ENCODE measurements at regions not wholly inside any gene's neighbourhood (a gene's known extent, or its start where the extent isn't known, plus 50 kb on each side); places are given as distances from the start of the nearest gene placed in this dataset.

DNA sequence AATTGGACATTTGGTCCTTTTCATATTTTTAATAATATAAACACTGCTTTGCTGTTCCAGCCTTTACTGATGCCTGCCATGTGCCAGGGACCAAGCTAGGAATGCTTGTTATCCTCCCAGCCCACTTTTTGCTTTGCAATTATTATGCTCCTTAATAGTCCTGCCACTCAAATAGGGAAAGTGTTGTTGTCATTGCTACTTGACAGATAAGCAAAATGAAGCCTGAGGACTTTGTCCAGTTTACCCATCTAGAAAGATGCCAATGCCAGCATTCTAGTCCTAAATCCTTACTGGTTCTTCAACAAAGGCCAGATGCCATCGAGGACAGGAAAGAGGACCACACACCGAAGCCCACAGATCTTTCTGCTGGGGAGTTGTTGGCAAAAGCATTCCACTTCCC lies 246.5 kb downstream of the EMP1 start:
- Histone ChIP-seq H3K4me1 (no peaks in the 10 kb centered on the region), H3K36me3 (replicated peaks) (no peaks in the 10 kb centered on the region), H3K4me3 (no peak overlapping the region), H3K27me3 (ENCODE audit: low read depth) (no peaks in the 10 kb centered on the region), H3K9me3 (no peaks in the 10 kb centered on the region)
- DNase-seq (ENCODE audit: low spot score in 2 of 2) = no peak
- in situ Hi-C loops (cut with MboI; ENCODE audit: low sequenced_read_pairs) = no loop called here

DNA sequence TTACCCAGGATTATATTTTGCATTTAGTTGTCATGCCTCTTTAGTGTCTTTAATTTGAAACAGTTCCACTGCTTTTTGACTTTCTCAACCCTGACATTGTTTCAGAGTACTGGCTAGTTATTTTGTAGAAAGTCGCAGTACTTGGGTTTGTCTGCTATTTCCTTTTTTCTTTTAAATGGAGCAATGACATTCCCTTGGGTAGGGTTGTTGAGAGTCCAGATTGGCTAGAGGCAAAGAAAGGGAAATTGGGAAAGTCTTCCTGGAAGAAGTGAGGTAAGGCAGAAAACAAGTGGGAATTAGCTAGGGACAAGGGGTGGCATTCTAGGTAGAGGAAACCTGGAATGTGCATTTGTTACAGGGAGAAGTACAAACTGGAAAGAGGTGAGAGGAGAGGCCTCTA lies 245.9 kb downstream of the EMP1 start:
- Histone ChIP-seq H3K36me3 (replicated peaks) (no peaks in the 10 kb centered on the region), H3K9me3 (no peaks in the 10 kb centered on the region), H3K4me3 (no peak overlapping the region), H3K4me1 (no peaks in the 10 kb centered on the region), H3K27me3 (ENCODE audit: low read depth) (no peaks in the 10 kb centered on the region)
- in situ Hi-C loops (cut with MboI; ENCODE audit: low sequenced_read_pairs) = no loop called here
- no peak for DNase-seq (ENCODE audit: low spot score in 2 of 2)

DNA sequence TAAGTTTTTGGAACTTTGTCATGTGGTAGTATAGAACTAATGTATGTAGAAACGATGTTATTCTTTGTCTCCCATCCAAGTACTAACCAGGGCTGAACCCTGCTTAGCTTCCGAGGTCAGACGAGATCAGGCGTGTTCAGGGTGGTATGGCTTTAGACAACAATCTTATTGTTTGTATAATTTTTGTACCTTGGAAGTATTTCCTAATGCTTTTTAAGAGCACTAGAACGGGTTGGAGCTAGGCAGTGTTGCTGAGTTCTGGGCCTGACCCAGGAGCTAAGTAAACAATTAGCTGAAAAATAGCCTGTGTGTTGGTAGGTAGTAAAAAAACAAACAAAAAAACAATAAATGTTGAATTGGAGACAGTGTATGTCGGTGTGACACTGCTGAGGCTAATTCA lies 244.3 kb downstream of the EMP1 start:
- DNase-seq (ENCODE audit: low spot score in 2 of 2) = no peak
- in situ Hi-C loops (cut with MboI; ENCODE audit: low sequenced_read_pairs) = no loop called here
- H3K4me1 ChIP-seq = no peaks in the 10 kb centered on the region
- H3K4me3 ChIP-seq = no peak overlapping the region
- H3K9me3 ChIP-seq = no peaks in the 10 kb centered on the region
- H3K27me3 ChIP-seq (ENCODE audit: low read depth) = no peaks in the 10 kb centered on the region
- no peaks in the 10 kb centered on the region for H3K36me3 ChIP-seq (replicated peaks)

DNA sequence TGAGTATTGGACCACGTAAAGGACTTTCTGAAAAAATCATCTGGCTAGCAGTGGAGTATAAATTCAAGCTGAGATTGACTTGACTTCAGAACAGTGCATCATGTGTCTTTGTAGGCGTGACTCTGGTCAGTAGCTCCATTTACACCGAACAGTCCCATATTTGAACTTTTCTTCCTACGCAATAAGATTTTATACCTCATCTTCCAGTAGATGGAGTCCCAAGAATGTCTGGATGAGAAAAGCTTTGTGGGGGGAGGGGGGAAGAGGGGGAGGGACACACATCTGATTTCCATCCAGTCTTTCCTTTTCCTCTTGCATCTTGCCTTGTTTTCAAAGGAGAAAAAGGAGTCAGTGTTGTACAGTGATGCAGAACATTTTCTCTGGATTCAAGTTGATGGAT lies 241.0 kb downstream of the EMP1 start:
- Histone ChIP-seq H3K4me1 (no peaks in the 10 kb centered on the region), H3K9me3 (no peaks in the 10 kb centered on the region), H3K27me3 (ENCODE audit: low read depth) (no peaks in the 10 kb centered on the region), H3K4me3 (no peak overlapping the region), H3K36me3 (replicated peaks) (no peaks in the 10 kb centered on the region)
- in situ Hi-C loops (cut with MboI; ENCODE audit: low sequenced_read_pairs) = no loop called here
- no peak for DNase-seq (ENCODE audit: low spot score in 2 of 2)

DNA sequence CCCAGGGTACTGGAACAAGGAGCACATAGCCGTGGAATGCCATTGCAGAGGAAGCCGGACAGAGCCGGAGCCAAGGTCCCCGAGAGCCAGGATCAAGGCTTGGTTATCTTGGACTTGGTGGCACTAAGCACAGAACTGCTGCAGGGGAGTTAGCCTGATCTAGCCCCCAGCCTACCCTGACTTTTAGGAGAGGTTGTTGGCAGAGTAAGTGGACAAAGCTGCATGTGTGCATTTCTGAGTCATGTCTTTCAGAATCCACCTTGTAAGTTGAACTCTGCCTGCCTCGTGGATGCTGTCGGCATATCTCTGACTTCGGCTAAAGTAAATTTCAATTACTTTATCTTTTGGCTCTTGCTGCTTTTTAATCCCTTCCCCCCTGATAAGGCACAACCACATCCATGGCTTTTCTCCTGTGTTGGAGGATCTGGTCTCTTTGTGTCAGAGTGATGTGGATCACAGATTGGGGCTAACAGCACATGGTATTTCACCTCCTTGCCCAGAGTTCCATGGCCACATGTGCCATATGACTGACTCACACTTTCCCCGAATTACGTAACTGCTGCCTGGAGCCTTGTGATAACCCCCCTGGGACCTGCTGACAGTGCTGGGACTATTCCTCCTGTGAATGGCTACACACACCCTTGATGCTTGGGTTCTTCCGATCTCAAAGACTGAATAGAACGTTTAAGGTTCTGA lies 240.3 kb downstream of the EMP1 start:
- no peak for DNase-seq (ENCODE audit: low spot score in 2 of 2)

DNA sequence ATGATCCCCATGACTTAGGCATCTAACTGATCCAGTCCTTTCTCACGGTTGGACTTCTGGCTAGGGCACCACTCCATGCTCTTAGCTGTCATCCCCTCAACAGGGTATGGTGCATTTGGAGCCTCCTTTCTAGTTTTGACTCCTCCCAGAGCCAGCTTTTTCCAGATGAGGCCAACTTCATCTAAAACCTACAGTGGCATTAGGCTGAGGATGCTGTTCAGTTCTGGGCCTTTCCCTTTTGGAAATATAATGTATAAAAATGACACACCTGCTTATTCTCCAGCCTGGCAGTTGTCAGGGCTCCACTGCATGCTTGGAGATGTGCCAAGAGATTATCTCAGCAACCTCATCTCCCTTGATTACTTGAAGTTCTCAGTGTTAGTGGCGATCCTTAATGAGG lies 239.7 kb downstream of the EMP1 start:
- no peaks in the 10 kb centered on the region for H3K4me1 ChIP-seq
- DNase-seq (ENCODE audit: low spot score in 2 of 2) = no peak
- H3K9me3 ChIP-seq = no peaks in the 10 kb centered on the region
- in situ Hi-C loops (cut with MboI; ENCODE audit: low sequenced_read_pairs) = no loop called here
- H3K36me3 ChIP-seq (replicated peaks) = no peaks in the 10 kb centered on the region
- H3K27me3 ChIP-seq (ENCODE audit: low read depth) = no peaks in the 10 kb centered on the region
- H3K4me3 ChIP-seq = no peak overlapping the region

More for the DNA sequence above, 240.3 kb downstream of the EMP1 start:
- in situ Hi-C loops (cut with MboI; ENCODE audit: low sequenced_read_pairs) = no loop called here
- Histone ChIP-seq H3K4me3 (no peak overlapping the region), H3K9me3 (no peaks in the 10 kb centered on the region), H3K4me1 (no peaks in the 10 kb centered on the region), H3K27me3 (ENCODE audit: low read depth) (no peaks in the 10 kb centered on the region), H3K36me3 (replicated peaks) (no peaks in the 10 kb centered on the region)

DNA sequence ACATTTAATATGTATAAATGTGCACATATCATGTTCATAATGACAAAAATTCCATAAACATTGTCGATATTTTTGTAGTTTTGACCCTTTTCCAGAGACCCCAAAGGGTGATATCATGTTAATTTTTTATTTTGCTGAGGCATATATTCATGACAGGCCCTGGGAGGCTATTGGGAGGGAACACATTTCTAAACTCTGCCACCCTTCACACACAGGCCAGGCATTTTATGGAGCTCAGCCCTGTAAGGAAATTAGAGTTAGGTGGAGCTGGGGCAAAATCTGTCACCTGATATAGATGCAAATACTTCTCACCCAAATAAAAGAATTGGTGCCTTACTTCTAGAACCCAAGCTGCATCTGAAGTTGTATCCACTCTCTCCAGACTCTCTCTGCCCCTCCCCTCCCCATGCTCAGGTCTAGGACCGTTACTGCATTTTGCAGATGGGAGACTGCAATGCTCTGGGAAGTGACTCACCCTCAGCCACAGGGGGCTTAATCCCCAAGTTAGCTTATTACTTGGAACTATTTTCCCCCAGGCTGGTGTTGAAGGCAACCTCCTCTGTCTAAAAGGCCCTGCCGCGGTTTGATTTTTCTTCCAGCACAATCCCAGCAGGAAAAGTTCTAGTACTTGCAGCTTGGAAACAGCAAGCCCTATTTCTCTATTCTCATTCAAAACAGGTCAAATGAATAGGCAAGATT lies 238.9 kb downstream of the EMP1 start:
- Histone ChIP-seq H3K4me1 (no peaks in the 10 kb centered on the region), H3K36me3 (replicated peaks) (no peaks in the 10 kb centered on the region), H3K27me3 (ENCODE audit: low read depth) (no peaks in the 10 kb centered on the region), H3K4me3 (no peak overlapping the region), H3K9me3 (no peaks in the 10 kb centered on the region)
- DNase-seq (ENCODE audit: low spot score in 2 of 2) = no peak
- in situ Hi-C loops (cut with MboI; ENCODE audit: low sequenced_read_pairs) = no loop called here

DNA sequence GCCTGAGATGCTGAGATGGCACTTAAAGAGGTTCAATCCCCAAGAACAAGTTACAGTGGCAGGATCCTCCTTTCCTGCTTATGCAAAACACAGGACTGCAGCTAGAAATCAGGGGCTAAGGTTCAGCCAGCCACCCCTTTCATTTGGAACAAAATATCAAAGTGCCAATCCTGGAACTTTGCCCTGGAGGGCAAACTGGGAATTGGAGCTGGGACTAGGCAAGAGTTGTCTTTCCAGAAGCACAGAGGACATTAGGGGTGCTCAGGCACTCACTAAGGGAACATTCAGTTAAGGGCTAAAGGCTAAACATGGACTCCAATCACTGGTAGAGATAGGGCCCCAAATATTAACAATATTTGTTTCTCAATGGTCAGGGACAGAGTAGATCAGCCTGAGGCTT lies 237.2 kb downstream of the EMP1 start:
- in situ Hi-C loops (cut with MboI; ENCODE audit: low sequenced_read_pairs) = no loop called here
- Histone ChIP-seq H3K9me3 (no peaks in the 10 kb centered on the region), H3K27me3 (ENCODE audit: low read depth) (no peaks in the 10 kb centered on the region), H3K4me1 (no peaks in the 10 kb centered on the region), H3K4me3 (no peak overlapping the region), H3K36me3 (replicated peaks) (no peaks in the 10 kb centered on the region)
- no peak for DNase-seq (ENCODE audit: low spot score in 2 of 2)

DNA sequence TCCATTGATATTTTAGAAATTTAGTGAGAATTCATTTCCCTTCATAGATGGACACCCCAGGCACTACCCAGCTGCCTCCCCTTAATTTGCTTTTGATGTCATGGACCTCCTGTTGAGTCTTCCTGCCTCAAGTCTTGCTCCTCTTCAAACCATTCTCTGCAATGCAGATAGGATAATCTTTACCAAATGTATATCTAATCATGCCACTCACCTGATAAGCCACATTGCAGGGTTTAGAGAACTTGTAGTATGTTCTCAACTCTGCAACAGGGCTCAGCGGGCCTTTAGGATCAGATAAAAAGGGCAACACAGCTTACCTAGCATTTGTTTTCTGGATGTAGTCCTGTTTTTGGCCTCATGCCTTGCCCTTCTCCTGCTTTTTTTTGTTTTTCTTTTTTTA lies 234.5 kb downstream of the EMP1 start:
- H3K36me3 ChIP-seq (replicated peaks) = no peaks in the 10 kb centered on the region
- DNase-seq (ENCODE audit: low spot score in 2 of 2) = no peak
- in situ Hi-C loops (cut with MboI; ENCODE audit: low sequenced_read_pairs) = no loop called here
- H3K4me3 ChIP-seq = no peak overlapping the region
- H3K27me3 ChIP-seq (ENCODE audit: low read depth) = no peaks in the 10 kb centered on the region
- H3K9me3 ChIP-seq = no peaks in the 10 kb centered on the region
- no peaks in the 10 kb centered on the region for H3K4me1 ChIP-seq

DNA sequence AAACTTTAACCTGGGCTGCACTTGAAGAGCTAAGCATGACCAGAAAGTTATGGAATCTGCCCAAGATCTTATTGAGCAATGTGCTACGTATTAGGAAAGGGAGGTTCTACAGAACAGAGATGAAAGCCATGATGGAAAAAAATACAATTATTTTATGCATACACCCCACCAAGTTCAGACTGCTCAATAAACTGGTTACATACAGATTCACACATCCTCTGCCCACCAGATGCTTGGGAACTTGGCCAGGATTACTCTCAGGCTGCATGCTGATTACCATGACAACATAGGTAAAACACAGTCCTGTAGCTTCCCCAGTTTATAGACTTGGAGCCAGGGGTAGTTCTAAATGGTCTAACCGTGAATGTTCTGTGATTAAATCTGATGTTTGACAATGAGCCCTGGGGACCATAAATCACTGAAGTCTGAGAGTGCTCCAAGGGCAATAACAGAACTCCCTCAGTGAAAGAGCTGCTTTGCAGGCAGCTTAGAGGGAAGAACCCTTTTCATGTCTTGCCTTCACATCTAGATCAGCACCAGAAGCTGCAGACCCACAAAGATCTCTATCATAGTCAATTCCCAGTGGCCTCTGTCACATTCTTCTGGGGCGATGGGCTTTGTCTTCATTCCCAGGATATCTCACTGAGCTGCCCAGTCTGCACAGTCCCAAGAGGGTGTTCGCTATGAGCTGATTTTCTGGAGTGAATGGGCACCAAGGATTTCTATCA lies 232.2 kb downstream of the EMP1 start:
- in situ Hi-C loops (cut with MboI; ENCODE audit: low sequenced_read_pairs) = no loop called here
- no peaks in the 10 kb centered on the region for H3K9me3 ChIP-seq
- DNase-seq (ENCODE audit: low spot score in 2 of 2) = no peak
- no peak overlapping the region for H3K4me3 ChIP-seq
- H3K4me1 ChIP-seq = no peaks in the 10 kb centered on the region
- no peaks in the 10 kb centered on the region for H3K27me3 ChIP-seq (ENCODE audit: low read depth)
- no peaks in the 10 kb centered on the region for H3K36me3 ChIP-seq (replicated peaks)

DNA sequence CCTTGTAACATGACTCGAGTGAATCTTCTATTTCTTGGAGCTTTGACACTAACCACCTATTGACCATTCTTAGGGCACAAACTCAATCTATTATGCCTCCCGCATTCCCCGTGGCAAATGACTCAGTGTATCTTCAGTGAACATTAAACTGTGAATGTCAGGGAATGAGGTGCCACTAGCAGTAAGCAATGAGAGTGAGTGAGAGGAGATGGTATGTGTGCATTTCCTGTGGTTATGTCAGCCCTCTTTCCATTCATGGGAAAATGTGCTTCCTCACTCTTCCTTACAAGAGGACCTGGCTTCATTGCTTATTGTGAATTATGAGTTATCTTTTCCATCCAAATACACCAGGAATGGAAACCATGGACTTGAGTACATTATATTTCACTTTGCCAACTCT lies 229.2 kb downstream of the EMP1 start:
- Histone ChIP-seq H3K4me3 (no peak overlapping the region), H3K27me3 (ENCODE audit: low read depth) (no peaks in the 10 kb centered on the region), H3K4me1 (no peaks in the 10 kb centered on the region), H3K9me3 (no peaks in the 10 kb centered on the region), H3K36me3 (replicated peaks) (no peaks in the 10 kb centered on the region)
- in situ Hi-C loops (cut with MboI; ENCODE audit: low sequenced_read_pairs) = no loop called here
- no peak for DNase-seq (ENCODE audit: low spot score in 2 of 2)

DNA sequence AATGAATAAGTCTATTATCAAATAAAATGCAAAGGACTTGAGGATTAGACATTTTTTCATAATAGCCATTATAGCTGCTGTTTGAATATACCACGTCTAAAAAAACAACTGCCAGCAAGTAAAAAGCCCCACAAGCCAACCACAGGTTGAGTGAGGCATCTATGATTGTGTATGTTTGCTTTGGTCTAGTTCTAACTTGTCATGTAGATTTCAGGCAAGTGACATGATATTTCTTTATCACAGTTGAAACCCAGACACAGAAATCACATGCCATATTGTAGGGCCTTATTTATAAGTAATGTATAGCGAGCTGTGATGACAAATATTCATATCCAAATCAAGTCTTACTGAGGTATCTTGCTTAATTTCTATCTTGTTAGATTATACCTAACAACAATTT lies 225.8 kb downstream of the EMP1 start:
- no peak overlapping the region for H3K4me3 ChIP-seq
- no peaks in the 10 kb centered on the region for H3K9me3 ChIP-seq
- no peaks in the 10 kb centered on the region for H3K36me3 ChIP-seq (replicated peaks)
- no peaks in the 10 kb centered on the region for H3K4me1 ChIP-seq
- no peaks in the 10 kb centered on the region for H3K27me3 ChIP-seq (ENCODE audit: low read depth)
- DNase-seq (ENCODE audit: low spot score in 2 of 2) = no peak
- in situ Hi-C loops (cut with MboI; ENCODE audit: low sequenced_read_pairs) = no loop called here

DNA sequence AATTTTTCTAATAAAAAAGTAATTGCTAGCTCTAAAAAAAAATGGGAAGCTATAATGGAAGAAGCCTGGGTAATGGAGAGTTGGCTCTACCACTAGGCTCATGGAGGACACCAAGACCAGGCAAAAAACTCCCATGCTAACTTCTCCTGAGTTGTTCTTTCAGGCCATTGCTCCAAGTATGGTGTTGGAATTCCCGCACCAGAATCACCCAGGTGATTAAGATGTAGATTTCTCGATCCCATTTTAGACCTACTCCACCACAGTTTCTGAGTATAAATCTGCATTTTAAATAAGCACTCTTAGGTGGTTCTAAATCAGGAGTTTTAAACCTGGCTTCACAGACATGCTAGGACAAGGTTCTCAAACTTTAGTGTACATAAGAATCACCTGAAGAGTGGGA lies 221.0 kb downstream of the EMP1 start:
- in situ Hi-C loops (cut with MboI; ENCODE audit: low sequenced_read_pairs) = no loop called here
- Histone ChIP-seq H3K4me1 (no peaks in the 10 kb centered on the region), H3K36me3 (replicated peaks) (no peaks in the 10 kb centered on the region), H3K4me3 (no peak overlapping the region), H3K27me3 (ENCODE audit: low read depth) (peaks cover 3% of the 10 kb centered on the region; the same call in 1 of the 2 replicates), H3K9me3 (no peaks in the 10 kb centered on the region)
- DNase-seq (ENCODE audit: low spot score in 2 of 2) = no peak

DNA sequence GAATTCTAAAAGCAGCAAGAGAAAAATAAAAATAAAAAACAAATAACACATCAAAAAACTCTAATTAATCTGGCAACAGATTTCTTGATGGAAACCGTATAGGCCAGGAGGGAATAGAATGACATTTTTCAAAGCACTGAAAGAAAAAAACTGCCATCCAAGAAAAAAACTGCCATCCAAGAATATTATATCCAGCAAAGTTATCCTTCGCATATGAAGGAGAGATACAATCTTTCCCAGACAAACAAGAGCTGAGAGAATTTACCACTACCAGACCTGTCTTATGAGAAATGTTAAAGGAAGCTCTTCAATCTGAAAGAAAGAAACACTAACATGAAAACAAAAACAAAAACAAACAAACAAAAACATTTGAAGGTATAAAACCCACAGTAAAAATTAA lies 214.8 kb downstream of the EMP1 start:
- Histone ChIP-seq H3K4me1 (no peaks in the 10 kb centered on the region), H3K36me3 (replicated peaks) (no peaks in the 10 kb centered on the region), H3K4me3 (no peak overlapping the region)

More for the DNA sequence above, 214.8 kb downstream of the EMP1 start:
- no peaks in the 10 kb centered on the region for H3K9me3 ChIP-seq
- H3K27me3 ChIP-seq (ENCODE audit: low read depth) = no peaks in the 10 kb centered on the region
- no peak for DNase-seq (ENCODE audit: low spot score in 2 of 2)
- in situ Hi-C loops (cut with MboI; ENCODE audit: low sequenced_read_pairs) = no loop called here

All from HAP-1 (cell line).